GM12878 (cell line): ENCODE measurements at regions not wholly inside any gene's neighbourhood (a gene's known extent, or its start where the extent isn't known, plus 50 kb on each side); places are given as distances from the start of the nearest gene placed in this dataset.

Source experiments
- MXI1 ChIP-seq: fragments of 150-350 bp; IDR thresholded peaks from 2 replicates; pipeline ENCODE4 v1.6.1; 2011; ENCODE audit warnings: low read depth, mild to moderate bottlenecking, inconsistent platforms, low read length, improper control_type of control experiment
- TF ChIP-seq, protein P1 (sequence below): fragments of 450-650 bp; IDR thresholded peaks from 2 replicates; pipeline ENCODE4 v1.6.1; 2018; ENCODE audit warnings: borderline replicate concordance, mild to moderate bottlenecking; ENCODE audit not compliant: partially characterized antibody

DNA sequence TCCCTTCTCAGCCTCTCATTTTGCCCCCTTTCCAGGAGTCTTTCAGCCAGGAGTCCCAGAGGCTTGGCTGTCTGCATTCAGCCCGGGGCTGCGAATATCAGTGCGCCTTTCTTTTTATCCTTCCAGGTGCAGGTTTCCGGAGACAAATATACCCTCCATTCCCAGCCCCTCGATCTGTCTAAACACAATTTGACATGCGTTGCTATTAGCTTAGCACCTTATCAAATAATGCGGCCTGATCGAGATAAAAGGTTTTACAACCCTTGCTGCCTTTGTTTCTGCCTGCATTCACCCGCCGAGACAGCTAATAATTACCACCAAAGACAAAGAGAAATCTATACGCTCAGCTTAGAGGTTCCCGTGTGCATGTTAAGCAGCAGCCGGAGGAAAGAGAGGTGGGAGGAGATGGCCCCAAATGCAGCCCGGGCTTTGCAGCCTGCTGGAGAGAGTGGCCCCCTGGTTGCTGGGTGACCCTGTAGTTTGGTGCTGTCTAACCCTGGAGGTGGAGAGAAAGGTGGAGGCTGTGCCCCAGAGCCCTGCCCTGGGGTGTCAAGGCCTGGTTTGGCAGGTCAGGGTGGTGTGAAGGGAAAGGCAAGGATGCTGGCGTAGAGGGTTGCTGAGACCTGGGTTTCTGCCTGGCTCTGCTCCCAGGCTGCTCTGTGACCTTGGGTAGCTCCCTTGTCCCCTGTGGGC lies 185.3 kb downstream of the RPS24 start:
- TF ChIP-seq, protein P1, sequence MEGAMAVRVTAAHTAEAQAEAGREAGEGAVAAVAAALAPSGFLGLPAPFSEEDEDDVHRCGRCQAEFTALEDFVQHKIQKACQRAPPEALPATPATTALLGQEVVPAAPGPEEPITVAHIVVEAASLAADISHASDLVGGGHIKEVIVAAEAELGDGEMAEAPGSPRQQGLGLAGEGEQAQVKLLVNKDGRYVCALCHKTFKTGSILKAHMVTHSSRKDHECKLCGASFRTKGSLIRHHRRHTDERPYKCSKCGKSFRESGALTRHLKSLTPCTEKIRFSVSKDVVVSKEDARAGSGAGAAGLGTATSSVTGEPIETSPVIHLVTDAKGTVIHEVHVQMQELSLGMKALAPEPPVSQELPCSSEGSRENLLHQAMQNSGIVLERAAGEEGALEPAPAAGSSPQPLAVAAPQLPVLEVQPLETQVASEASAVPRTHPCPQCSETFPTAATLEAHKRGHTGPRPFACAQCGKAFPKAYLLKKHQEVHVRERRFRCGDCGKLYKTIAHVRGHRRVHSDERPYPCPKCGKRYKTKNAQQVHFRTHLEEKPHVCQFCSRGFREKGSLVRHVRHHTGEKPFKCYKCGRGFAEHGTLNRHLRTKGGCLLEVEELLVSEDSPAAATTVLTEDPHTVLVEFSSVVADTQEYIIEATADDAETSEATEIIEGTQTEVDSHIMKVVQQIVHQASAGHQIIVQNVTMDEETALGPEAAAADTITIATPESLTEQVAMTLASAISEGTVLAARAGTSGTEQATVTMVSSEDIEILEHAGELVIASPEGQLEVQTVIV = no peak
- no peak for TF ChIP-seq MXI1
